ENCODE measurements at regions not wholly inside any gene's neighbourhood (a gene's known extent, or its start where the extent isn't known, plus 50 kb on each side); places are given as distances from the start of the nearest gene placed in this dataset.
"Not testable (repeated sequence)": the region's sequence is repeated elsewhere in the genome, so short reads cannot be mapped to it uniquely, and the experiment has no call there.

- TF ChIP-seq, protein P1, sequence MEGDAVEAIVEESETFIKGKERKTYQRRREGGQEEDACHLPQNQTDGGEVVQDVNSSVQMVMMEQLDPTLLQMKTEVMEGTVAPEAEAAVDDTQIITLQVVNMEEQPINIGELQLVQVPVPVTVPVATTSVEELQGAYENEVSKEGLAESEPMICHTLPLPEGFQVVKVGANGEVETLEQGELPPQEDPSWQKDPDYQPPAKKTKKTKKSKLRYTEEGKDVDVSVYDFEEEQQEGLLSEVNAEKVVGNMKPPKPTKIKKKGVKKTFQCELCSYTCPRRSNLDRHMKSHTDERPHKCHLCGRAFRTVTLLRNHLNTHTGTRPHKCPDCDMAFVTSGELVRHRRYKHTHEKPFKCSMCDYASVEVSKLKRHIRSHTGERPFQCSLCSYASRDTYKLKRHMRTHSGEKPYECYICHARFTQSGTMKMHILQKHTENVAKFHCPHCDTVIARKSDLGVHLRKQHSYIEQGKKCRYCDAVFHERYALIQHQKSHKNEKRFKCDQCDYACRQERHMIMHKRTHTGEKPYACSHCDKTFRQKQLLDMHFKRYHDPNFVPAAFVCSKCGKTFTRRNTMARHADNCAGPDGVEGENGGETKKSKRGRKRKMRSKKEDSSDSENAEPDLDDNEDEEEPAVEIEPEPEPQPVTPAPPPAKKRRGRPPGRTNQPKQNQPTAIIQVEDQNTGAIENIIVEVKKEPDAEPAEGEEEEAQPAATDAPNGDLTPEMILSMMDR (IDR thresholded peaks at IDR 0.05; ENCODE audit: control insufficient read depth, extremely low read depth, insufficient read depth): no peak
- H3K4me3 ChIP-seq (ENCODE audit: low read depth, low read length): no peak overlapping the region
- DNase-seq (ENCODE audit: low read depth): no peak
Observed at GRCh38 chr13:61215601-61216000, 200.0 kb downstream of the PCDH20 start.

GRCh38 chr13:61215116-61215515, 200.5 kb downstream of the PCDH20 start:
- no peak for DNase-seq (ENCODE audit: low read depth)
- TF ChIP-seq, protein P1 (IDR thresholded peaks at IDR 0.05; ENCODE audit: control insufficient read depth, extremely low read depth, insufficient read depth): no peak
- H3K4me3 ChIP-seq (ENCODE audit: low read depth, low read length): no peak overlapping the region

DNA sequence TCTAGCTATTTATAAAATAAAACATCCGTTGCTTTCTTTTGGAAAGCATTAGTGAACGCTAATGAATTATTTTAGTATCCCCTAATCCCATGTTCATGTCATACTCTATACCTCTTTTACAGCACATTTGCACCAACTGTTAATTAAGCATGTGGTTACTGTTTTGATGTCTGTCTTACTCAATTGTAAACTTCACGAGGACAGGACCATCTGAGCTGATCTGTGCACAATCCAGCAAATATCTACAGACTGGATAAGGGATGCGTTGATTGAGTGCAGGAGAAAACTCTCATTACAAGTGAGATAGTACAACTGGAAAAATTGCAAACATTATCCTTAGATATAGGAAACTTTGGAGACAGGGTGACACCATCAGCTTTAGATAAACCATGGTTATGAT, 201.1 kb downstream of the PCDH20 start:
- H3K4me3 ChIP-seq (ENCODE audit: low read depth, low read length): no peak overlapping the region
- TF ChIP-seq, protein P1 (IDR thresholded peaks at IDR 0.05; ENCODE audit: control insufficient read depth, extremely low read depth, insufficient read depth): no peak
- no peak for DNase-seq (ENCODE audit: low read depth)

GRCh38 chr13:61205898-61206297, 209.8 kb downstream of the PCDH20 start:
- DNase-seq (ENCODE audit: low read depth); H3K4me3 ChIP-seq (ENCODE audit: low read depth, low read length): not testable (repeated sequence)

DNA sequence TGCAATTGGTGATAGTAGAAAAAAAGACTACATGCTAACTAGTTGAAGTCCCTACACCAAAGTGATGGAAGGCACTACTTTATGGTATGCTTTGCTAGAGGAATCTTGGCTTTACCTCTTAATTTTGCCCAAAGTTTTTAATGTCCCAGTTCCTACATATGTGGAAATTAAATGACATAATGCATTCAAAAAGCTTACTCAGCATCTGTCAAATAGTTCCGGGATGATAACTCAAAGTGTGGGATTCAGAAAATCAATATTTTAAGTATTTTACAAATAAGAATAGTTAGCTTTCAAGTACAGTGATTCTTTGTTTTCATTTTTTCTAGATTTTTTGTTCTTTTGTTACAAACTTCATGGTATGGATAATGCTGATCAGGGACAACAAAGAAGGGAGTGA, 211.6 kb downstream of the PCDH20 start:
- H3K4me3 ChIP-seq (ENCODE audit: low read depth, low read length): no peak overlapping the region
- no peak for DNase-seq (ENCODE audit: low read depth)
- TF ChIP-seq, protein P1 (IDR thresholded peaks at IDR 0.05; ENCODE audit: control insufficient read depth, extremely low read depth, insufficient read depth): no peak

GRCh38 chr13:61202042-61202441, 213.6 kb downstream of the PCDH20 start:
- no peak for DNase-seq (ENCODE audit: low read depth)
- TF ChIP-seq, protein P1 (IDR thresholded peaks at IDR 0.05; ENCODE audit: control insufficient read depth, extremely low read depth, insufficient read depth): no peak
- H3K4me3 ChIP-seq (ENCODE audit: low read depth, low read length): no peak overlapping the region

- TF ChIP-seq, protein P1 (IDR thresholded peaks at IDR 0.05; ENCODE audit: control insufficient read depth, extremely low read depth, insufficient read depth): no peak
- DNase-seq (ENCODE audit: low read depth): peak; percentile 15
- no peak overlapping the region for H3K4me3 ChIP-seq (ENCODE audit: low read depth, low read length)
Observed at GRCh38 chr13:61192826-61193225, 222.8 kb downstream of the PCDH20 start.

Data from LNCaP clone FGC (cell line).